Fibroblast of skin of left quadriceps (primary cell): ENCODE measurements at regions not wholly inside any gene's neighbourhood (a gene's known extent, or its start where the extent isn't known, plus 50 kb on each side); places are given as distances from the start of the nearest gene placed in this dataset.
"Not testable (repeated sequence)": the region's sequence is repeated elsewhere in the genome, so short reads cannot be mapped to it uniquely, and the experiment has no call there.

Source experiments
- DNase-seq, 2 experiments: peaks; one replicate each; pipeline ENCODE4 v3.0.0-alpha.2; 2013; ENCODE audit warnings: low read depth in 2 of 2

- no peak for DNase-seq
Observed at GRCh38 chr2:193496786-193497185, 1302.1 kb upstream of the TMEFF2 start.

- DNase-seq: no peak
Observed at GRCh38 chr2:193482557-193482956, 1287.8 kb upstream of the TMEFF2 start.

GRCh38 chr2:193480187-193480586 lies 1285.5 kb upstream of the TMEFF2 start:
- no peak for DNase-seq

GRCh38 chr2:193476171-193476800 lies 1281.6 kb upstream of the TMEFF2 start:
- no peak for DNase-seq

- no peak for DNase-seq
Observed at GRCh38 chr2:193475038-193475437, 1280.3 kb upstream of the TMEFF2 start.

- DNase-seq: no peak
Observed at GRCh38 chr2:193469251-193469650, 1274.5 kb upstream of the TMEFF2 start.

GRCh38 chr2:193467276-193467987 lies 1272.7 kb upstream of the TMEFF2 start:
- no peak for DNase-seq

- peak; percentile 5 for DNase-seq
Observed at GRCh38 chr2:193463011-193463410, 1268.3 kb upstream of the TMEFF2 start.

- no peak for DNase-seq
Observed at GRCh38 chr2:193462411-193462810, 1267.7 kb upstream of the TMEFF2 start.

GRCh38 chr2:193461431-193461934 lies 1266.8 kb upstream of the TMEFF2 start:
- no peak for DNase-seq

- no peak for DNase-seq
Observed at GRCh38 chr2:193446967-193447366, 1252.2 kb upstream of the TMEFF2 start.

GRCh38 chr2:193442293-193442692 lies 1247.6 kb upstream of the TMEFF2 start:
- no peak for DNase-seq

GRCh38 chr2:193428336-193428818 lies 1233.6 kb upstream of the TMEFF2 start:
- DNase-seq: no peak

GRCh38 chr2:193412368-193412767 lies 1217.6 kb upstream of the TMEFF2 start:
- DNase-seq: not testable (repeated sequence)

GRCh38 chr2:193409951-193410350 lies 1215.2 kb upstream of the TMEFF2 start:
- no peak for DNase-seq

GRCh38 chr2:193382583-193382982 lies 1187.8 kb upstream of the TMEFF2 start:
- no peak for DNase-seq

- no peak for DNase-seq
Observed at GRCh38 chr2:193377789-193378188, 1183.1 kb upstream of the TMEFF2 start.

- DNase-seq: no peak
Observed at GRCh38 chr2:193373120-193373519, 1178.4 kb upstream of the TMEFF2 start.

- DNase-seq: no peak
Observed at GRCh38 chr2:193371200-193371599, 1176.5 kb upstream of the TMEFF2 start.

- DNase-seq: no peak
Observed at GRCh38 chr2:193368615-193369014, 1173.9 kb upstream of the TMEFF2 start.

- no peak for DNase-seq
Observed at GRCh38 chr2:193357508-193357907, 1162.8 kb upstream of the TMEFF2 start.

GRCh38 chr2:193352665-193353242 lies 1158.0 kb upstream of the TMEFF2 start:
- DNase-seq: not testable (repeated sequence)

GRCh38 chr2:193350509-193350908 lies 1155.8 kb upstream of the TMEFF2 start:
- no peak for DNase-seq
